Activated CD4-positive, alpha-beta T cell treated with anti-CD3 and anti-CD28 coated beads for 36 hours (primary cell): ENCODE measurements at regions not wholly inside any gene's neighbourhood (a gene's known extent, or its start where the extent isn't known, plus 50 kb on each side); places are given as distances from the start of the nearest gene placed in this dataset.

Experiments used
- ATAC-seq: fragments of 200-7000 bp; cut with Tn5 transposase; one replicate; pipeline ENCODE4 v1.10.0; 2021; ENCODE audit warnings: mild to moderate bottlenecking, moderate library complexity
- CTCF ChIA-PET: fragments of 350-600 bp; sonication (Branson Sonifier 250); formaldehyde crosslinking; loops from one replicate; lab custom pipeline; 2021; ENCODE audit warnings: antibody characterized with exemption; lab: Charles Lee
- POLR2A ChIA-PET: fragments of 350-600 bp; sonication (Branson Sonifier 250); formaldehyde crosslinking; loops from one replicate; lab custom pipeline; 2021; ENCODE audit warnings: antibody characterized with exemption, inconsistent platforms; lab: Charles Lee
- DNase-seq: peaks from one replicate; pipeline ENCODE4 v3.0.0-alpha.2; 2020
- H3K27ac Mint-ChIP-seq: one replicate; pipeline ENCODE4 v1.8.0; 2021; ENCODE audit warnings: mixed read lengths
- H3K27me3 Mint-ChIP-seq: one replicate; pipeline ENCODE4 v1.8.0; 2021; ENCODE audit warnings: mixed read lengths
- H3K36me3 Mint-ChIP-seq: one replicate; pipeline ENCODE4 v1.8.0; 2021; ENCODE audit warnings: low read depth, mixed read lengths
- H3K4me1 Mint-ChIP-seq: one replicate; pipeline ENCODE4 v1.8.0; 2021; ENCODE audit warnings: mixed read lengths
- H3K4me3 Mint-ChIP-seq: one replicate; pipeline ENCODE4 v1.8.0; 2021; ENCODE audit warnings: mild to moderate bottlenecking, moderate library complexity, mixed read lengths
- H3K9me3 Mint-ChIP-seq: one replicate; pipeline ENCODE4 v1.8.0; 2021; ENCODE audit warnings: low read depth, mixed read lengths
- intact Hi-C, 2 experiments: fragments of 100-400 bp; cut with DNase I in 1 of 2; cut with micrococcal nuclease in 1 of 2; formaldehyde crosslinking; loops; one replicate each; pipeline versions ENCODE4 v1.14.2 to v1.15.1; 2022 to 2024; cut with DNase I, micrococcal nuclease

GRCh38 chr14:101114726-101115515 is 211.4 kb upstream of the RTL1 start:
- ATAC-seq (no peak), DNase-seq (no peak)
- ChIA-PET CTCF (no interaction called here), POLR2A (no interaction called here)
- H3K4me1 Mint-ChIP-seq: peaks cover 4% of the 10 kb centered on the region
- H3K27ac Mint-ChIP-seq: no peak overlapping the region
- intact Hi-C loops: no loop called here
- H3K36me3 Mint-ChIP-seq: no peaks in the 10 kb centered on the region
- H3K4me3 Mint-ChIP-seq: no peak overlapping the region
- H3K9me3 Mint-ChIP-seq: no peaks in the 10 kb centered on the region
- H3K27me3 Mint-ChIP-seq: peaks cover 5% of the 10 kb centered on the region

- H3K27me3 Mint-ChIP-seq: peaks cover 5% of the 10 kb centered on the region
- peaks cover 11% of the 10 kb centered on the region for H3K4me1 Mint-ChIP-seq
- DNase-seq (no peak), ATAC-seq (no peak)
- ChIA-PET POLR2A (no interaction called here), CTCF (no interaction called here)
- intact Hi-C loops: no loop called here
- no peaks in the 10 kb centered on the region for H3K9me3 Mint-ChIP-seq
- H3K27ac Mint-ChIP-seq: no peak overlapping the region
- H3K36me3 Mint-ChIP-seq: no peaks in the 10 kb centered on the region
- H3K4me3 Mint-ChIP-seq: no peak overlapping the region
These were observed 212.1 kb upstream of the RTL1 start for GRCh38 chr14:101115652-101116051.

- ChIA-PET POLR2A (no interaction called here), CTCF (no interaction called here)
- Mint-ChIP-seq H3K4me1 (peaks cover 16% of the 10 kb centered on the region), H3K9me3 (no peaks in the 10 kb centered on the region), H3K27me3 (peaks cover 5% of the 10 kb centered on the region), H3K36me3 (no peaks in the 10 kb centered on the region), H3K27ac (no peak overlapping the region), H3K4me3 (no peak overlapping the region)
- intact Hi-C loops: no loop called here
- DNase-seq (no peak), ATAC-seq (no peak)
These were observed 212.5 kb upstream of the RTL1 start for GRCh38 chr14:101116065-101116464.

GRCh38 chr14:101116486-101117130 is 213.1 kb upstream of the RTL1 start:
- CTCF ChIA-PET: no interaction called here
- H3K4me3 Mint-ChIP-seq: no peak overlapping the region
- intact Hi-C loops: no loop called here
- H3K9me3 Mint-ChIP-seq: no peaks in the 10 kb centered on the region
- H3K27me3 Mint-ChIP-seq: peaks cover 5% of the 10 kb centered on the region
- ATAC-seq: no peak
- no peaks in the 10 kb centered on the region for H3K36me3 Mint-ChIP-seq
- no peak overlapping the region for H3K27ac Mint-ChIP-seq
- DNase-seq: no peak
- POLR2A ChIA-PET: no interaction called here
- peaks cover 21% of the 10 kb centered on the region for H3K4me1 Mint-ChIP-seq

GRCh38 chr14:101117543-101117942 is 214.0 kb upstream of the RTL1 start:
- Mint-ChIP-seq H3K4me1 (peaks cover 21% of the 10 kb centered on the region), H3K4me3 (no peak overlapping the region), H3K27ac (no peak overlapping the region), H3K36me3 (no peaks in the 10 kb centered on the region), H3K9me3 (no peaks in the 10 kb centered on the region), H3K27me3 (peaks cover 5% of the 10 kb centered on the region)
- POLR2A ChIA-PET: interaction anchor here (0.6 kb wide), 1 partner anchor 671 kb away, joined by 3 read pairs; no protein-coding TSS in a partner anchor
- DNase-seq (no peak), ATAC-seq (no peak)
- intact Hi-C loops: no loop called here
- CTCF ChIA-PET: no interaction called here

- POLR2A ChIA-PET: interaction anchor here (0.6 kb wide), 1 partner anchor 672 kb away, joined by 3 read pairs; no protein-coding TSS in a partner anchor
- intact Hi-C loops: no loop called here
- no peak overlapping the region for H3K4me3 Mint-ChIP-seq
- no peaks in the 10 kb centered on the region for H3K9me3 Mint-ChIP-seq
- H3K27me3 Mint-ChIP-seq: peaks cover 5% of the 10 kb centered on the region
- H3K27ac Mint-ChIP-seq: no peak overlapping the region
- ATAC-seq (no peak), DNase-seq (no peak)
- CTCF ChIA-PET: no interaction called here
- peaks cover 21% of the 10 kb centered on the region for H3K4me1 Mint-ChIP-seq
- H3K36me3 Mint-ChIP-seq: no peaks in the 10 kb centered on the region
These were observed 214.7 kb upstream of the RTL1 start for GRCh38 chr14:101118233-101118632.

GRCh38 chr14:101118746-101119591 is 215.4 kb upstream of the RTL1 start:
- Mint-ChIP-seq H3K4me1 (peaks cover 21% of the 10 kb centered on the region), H3K9me3 (no peaks in the 10 kb centered on the region), H3K36me3 (no peaks in the 10 kb centered on the region), H3K4me3 (no peak overlapping the region), H3K27ac (no peak overlapping the region), H3K27me3 (peaks cover 5% of the 10 kb centered on the region)
- CTCF ChIA-PET: no interaction called here
- POLR2A ChIA-PET: no interaction called here
- DNase-seq (no peak), ATAC-seq (no peak)
- intact Hi-C loops: no loop called here

GRCh38 chr14:101119830-101120571 is 216.5 kb upstream of the RTL1 start:
- no peaks in the 10 kb centered on the region for H3K36me3 Mint-ChIP-seq
- no peaks in the 10 kb centered on the region for H3K9me3 Mint-ChIP-seq
- H3K4me3 Mint-ChIP-seq: no peak overlapping the region
- ChIA-PET CTCF (no interaction called here), POLR2A (no interaction called here)
- ATAC-seq (no peak), DNase-seq (no peak)
- H3K4me1 Mint-ChIP-seq: peaks cover 21% of the 10 kb centered on the region
- no peak overlapping the region for H3K27ac Mint-ChIP-seq
- H3K27me3 Mint-ChIP-seq: peaks cover 5% of the 10 kb centered on the region
- intact Hi-C loops: no loop called here

GRCh38 chr14:101120641-101121507 is 217.4 kb upstream of the RTL1 start:
- peak; percentile 47 for DNase-seq
- H3K4me1 Mint-ChIP-seq: peaks cover 21% of the 10 kb centered on the region
- intact Hi-C loops: no loop called here
- peak; percentile 79 for ATAC-seq
- H3K27me3 Mint-ChIP-seq: peaks cover 5% of the 10 kb centered on the region
- H3K27ac Mint-ChIP-seq: peak overlapping the region; percentile 71
- peak overlapping the region; percentile 48 for H3K4me3 Mint-ChIP-seq
- ChIA-PET POLR2A (no interaction called here), CTCF (no interaction called here)
- H3K36me3 Mint-ChIP-seq: no peaks in the 10 kb centered on the region
- H3K9me3 Mint-ChIP-seq: no peaks in the 10 kb centered on the region

GRCh38 chr14:101121508-101122139 is 218.1 kb upstream of the RTL1 start:
- ChIA-PET POLR2A (no interaction called here), CTCF (interaction anchor here (0.5 kb wide), 1 partner anchor 1115 kb away, joined by 3 read pairs; no protein-coding TSS in a partner anchor)
- Mint-ChIP-seq H3K36me3 (no peaks in the 10 kb centered on the region), H3K27me3 (peaks cover 5% of the 10 kb centered on the region), H3K27ac (peak overlapping the region; percentile 52), H3K4me1 (peaks cover 21% of the 10 kb centered on the region), H3K9me3 (no peaks in the 10 kb centered on the region), H3K4me3 (peak overlapping the region; percentile 48)
- DNase-seq: no peak
- intact Hi-C loops: no loop called here
- ATAC-seq: no peak
